ENCODE measurements at regions not wholly inside any gene's neighbourhood (a gene's known extent, or its start where the extent isn't known, plus 50 kb on each side); places are given as distances from the start of the nearest gene placed in this dataset.
A peak's percentile ranks its signal among the peaks of the same experiment; 100 is the strongest.

GRCh38 chr16:65600629-65601028 lies 478.8 kb upstream of the CDH11 start:
- Histone ChIP-seq H3K36me3 (ENCODE audit: insufficient read depth, low read length) (no peaks in the 10 kb centered on the region), H3K27ac (ENCODE audit: low read depth, low read length) (no peak overlapping the region), H3K4me3 (ENCODE audit: low read depth, low read length) (no peak overlapping the region), H3K27me3 (ENCODE audit: insufficient read depth, low read length) (no peaks in the 10 kb centered on the region), H2AFZ (ENCODE audit: low read length, unreplicated experiment) (no peak overlapping the region), H3K79me2 (ENCODE audit: control insufficient read depth, insufficient read depth, low read length, unreplicated experiment) (no peaks in the 10 kb centered on the region), H3K4me1 (ENCODE audit: control insufficient read depth, insufficient read depth, low read length, unreplicated experiment) (no peaks in the 10 kb centered on the region)

GRCh38 chr16:65600046-65600445 lies 478.2 kb upstream of the CDH11 start:
- H3K27ac ChIP-seq (ENCODE audit: low read depth, low read length) = no peak overlapping the region
- no peaks in the 10 kb centered on the region for H3K27me3 ChIP-seq (ENCODE audit: insufficient read depth, low read length)
- no peaks in the 10 kb centered on the region for H3K79me2 ChIP-seq (ENCODE audit: control insufficient read depth, insufficient read depth, low read length, unreplicated experiment)
- no peaks in the 10 kb centered on the region for H3K36me3 ChIP-seq (ENCODE audit: insufficient read depth, low read length)
- no peaks in the 10 kb centered on the region for H3K4me1 ChIP-seq (ENCODE audit: control insufficient read depth, insufficient read depth, low read length, unreplicated experiment)
- H3K4me3 ChIP-seq (ENCODE audit: low read depth, low read length) = no peak overlapping the region
- no peak overlapping the region for H2AFZ ChIP-seq (ENCODE audit: low read length, unreplicated experiment)

GRCh38 chr16:65598621-65599020 lies 476.8 kb upstream of the CDH11 start:
- H3K79me2 ChIP-seq (ENCODE audit: control insufficient read depth, insufficient read depth, low read length, unreplicated experiment) = no peaks in the 10 kb centered on the region
- no peaks in the 10 kb centered on the region for H3K4me1 ChIP-seq (ENCODE audit: control insufficient read depth, insufficient read depth, low read length, unreplicated experiment)
- no peak overlapping the region for H3K27ac ChIP-seq (ENCODE audit: low read depth, low read length)
- H2AFZ ChIP-seq (ENCODE audit: low read length, unreplicated experiment) = no peak overlapping the region
- H3K36me3 ChIP-seq (ENCODE audit: insufficient read depth, low read length) = no peaks in the 10 kb centered on the region
- H3K27me3 ChIP-seq (ENCODE audit: insufficient read depth, low read length) = no peaks in the 10 kb centered on the region
- H3K4me3 ChIP-seq (ENCODE audit: low read depth, low read length) = no peak overlapping the region

GRCh38 chr16:65583498-65583897 lies 461.6 kb upstream of the CDH11 start:
- Histone ChIP-seq H3K27me3 (ENCODE audit: insufficient read depth, low read length) (no peaks in the 10 kb centered on the region), H3K79me2 (ENCODE audit: control insufficient read depth, insufficient read depth, low read length, unreplicated experiment) (no peaks in the 10 kb centered on the region), H3K36me3 (ENCODE audit: insufficient read depth, low read length) (no peaks in the 10 kb centered on the region), H3K4me1 (ENCODE audit: control insufficient read depth, insufficient read depth, low read length, unreplicated experiment) (no peaks in the 10 kb centered on the region), H2AFZ (ENCODE audit: low read length, unreplicated experiment) (no peak overlapping the region), H3K27ac (ENCODE audit: low read depth, low read length) (no peak overlapping the region), H3K4me3 (ENCODE audit: low read depth, low read length) (no peak overlapping the region)

GRCh38 chr16:65579050-65579449 lies 457.2 kb upstream of the CDH11 start:
- Histone ChIP-seq H3K27me3 (ENCODE audit: insufficient read depth, low read length) (no peaks in the 10 kb centered on the region), H2AFZ (ENCODE audit: low read length, unreplicated experiment) (no peak overlapping the region), H3K27ac (ENCODE audit: low read depth, low read length) (no peak overlapping the region), H3K4me1 (ENCODE audit: control insufficient read depth, insufficient read depth, low read length, unreplicated experiment) (no peaks in the 10 kb centered on the region), H3K4me3 (ENCODE audit: low read depth, low read length) (no peak overlapping the region), H3K36me3 (ENCODE audit: insufficient read depth, low read length) (no peaks in the 10 kb centered on the region), H3K79me2 (ENCODE audit: control insufficient read depth, insufficient read depth, low read length, unreplicated experiment) (no peaks in the 10 kb centered on the region)

- Histone ChIP-seq H2AFZ (ENCODE audit: low read length, unreplicated experiment) (no peak overlapping the region), H3K4me1 (ENCODE audit: control insufficient read depth, insufficient read depth, low read length, unreplicated experiment) (peaks cover 13% of the 10 kb centered on the region), H3K4me3 (ENCODE audit: low read depth, low read length) (no peak overlapping the region), H3K27me3 (ENCODE audit: insufficient read depth, low read length) (no peaks in the 10 kb centered on the region), H3K36me3 (ENCODE audit: insufficient read depth, low read length) (no peaks in the 10 kb centered on the region), H3K79me2 (ENCODE audit: control insufficient read depth, insufficient read depth, low read length, unreplicated experiment) (no peaks in the 10 kb centered on the region), H3K27ac (ENCODE audit: low read depth, low read length) (no peak overlapping the region)
Observed at GRCh38 chr16:65576631-65577030, 454.8 kb upstream of the CDH11 start.

- Histone ChIP-seq H3K79me2 (ENCODE audit: control insufficient read depth, insufficient read depth, low read length, unreplicated experiment) (no peaks in the 10 kb centered on the region), H3K36me3 (ENCODE audit: insufficient read depth, low read length) (no peaks in the 10 kb centered on the region), H3K27ac (ENCODE audit: low read depth, low read length) (no peak overlapping the region), H3K4me1 (ENCODE audit: control insufficient read depth, insufficient read depth, low read length, unreplicated experiment) (peaks cover 14% of the 10 kb centered on the region), H2AFZ (ENCODE audit: low read length, unreplicated experiment) (no peak overlapping the region), H3K4me3 (ENCODE audit: low read depth, low read length) (no peak overlapping the region), H3K27me3 (ENCODE audit: insufficient read depth, low read length) (no peaks in the 10 kb centered on the region)
Observed at GRCh38 chr16:65576139-65576538, 454.3 kb upstream of the CDH11 start.

GRCh38 chr16:65574326-65574966 lies 452.6 kb upstream of the CDH11 start:
- H3K79me2 ChIP-seq (ENCODE audit: control insufficient read depth, insufficient read depth, low read length, unreplicated experiment) = no peaks in the 10 kb centered on the region
- no peaks in the 10 kb centered on the region for H3K36me3 ChIP-seq (ENCODE audit: insufficient read depth, low read length)
- no peaks in the 10 kb centered on the region for H3K27me3 ChIP-seq (ENCODE audit: insufficient read depth, low read length)
- no peak overlapping the region for H3K4me3 ChIP-seq (ENCODE audit: low read depth, low read length)
- H3K4me1 ChIP-seq (ENCODE audit: control insufficient read depth, insufficient read depth, low read length, unreplicated experiment) = peaks cover 14% of the 10 kb centered on the region
- no peak overlapping the region for H3K27ac ChIP-seq (ENCODE audit: low read depth, low read length)
- H2AFZ ChIP-seq (ENCODE audit: low read length, unreplicated experiment) = no peak overlapping the region

- Histone ChIP-seq H3K4me3 (ENCODE audit: low read depth, low read length) (no peak overlapping the region), H2AFZ (ENCODE audit: low read length, unreplicated experiment) (no peak overlapping the region), H3K27me3 (ENCODE audit: insufficient read depth, low read length) (no peaks in the 10 kb centered on the region), H3K4me1 (ENCODE audit: control insufficient read depth, insufficient read depth, low read length, unreplicated experiment) (peaks cover 14% of the 10 kb centered on the region), H3K36me3 (ENCODE audit: insufficient read depth, low read length) (no peaks in the 10 kb centered on the region), H3K27ac (ENCODE audit: low read depth, low read length) (peak overlapping the region; percentile 21; the same call in 1 of the 2 replicates), H3K79me2 (ENCODE audit: control insufficient read depth, insufficient read depth, low read length, unreplicated experiment) (no peaks in the 10 kb centered on the region)
Observed at GRCh38 chr16:65572156-65572555, 450.3 kb upstream of the CDH11 start.

- H3K36me3 ChIP-seq (ENCODE audit: insufficient read depth, low read length) = no peaks in the 10 kb centered on the region
- no peaks in the 10 kb centered on the region for H3K27me3 ChIP-seq (ENCODE audit: insufficient read depth, low read length)
- H3K4me3 ChIP-seq (ENCODE audit: low read depth, low read length) = no peak overlapping the region
- no peak overlapping the region for H2AFZ ChIP-seq (ENCODE audit: low read length, unreplicated experiment)
- H3K79me2 ChIP-seq (ENCODE audit: control insufficient read depth, insufficient read depth, low read length, unreplicated experiment) = no peaks in the 10 kb centered on the region
- peak overlapping the region; percentile 36 for H3K27ac ChIP-seq (ENCODE audit: low read depth, low read length)
- H3K4me1 ChIP-seq (ENCODE audit: control insufficient read depth, insufficient read depth, low read length, unreplicated experiment) = peaks cover 14% of the 10 kb centered on the region
Observed at GRCh38 chr16:65570261-65570660, 448.4 kb upstream of the CDH11 start.

GRCh38 chr16:65559846-65560245 lies 438.0 kb upstream of the CDH11 start:
- Histone ChIP-seq H3K4me1 (ENCODE audit: control insufficient read depth, insufficient read depth, low read length, unreplicated experiment) (no peaks in the 10 kb centered on the region), H3K4me3 (ENCODE audit: low read depth, low read length) (no peak overlapping the region), H3K36me3 (ENCODE audit: insufficient read depth, low read length) (no peaks in the 10 kb centered on the region), H3K79me2 (ENCODE audit: control insufficient read depth, insufficient read depth, low read length, unreplicated experiment) (no peaks in the 10 kb centered on the region), H2AFZ (ENCODE audit: low read length, unreplicated experiment) (no peak overlapping the region), H3K27ac (ENCODE audit: low read depth, low read length) (no peak overlapping the region), H3K27me3 (ENCODE audit: insufficient read depth, low read length) (no peaks in the 10 kb centered on the region)
